ENCODE measurements at regions not wholly inside any gene's neighbourhood (a gene's known extent, or its start where the extent isn't known, plus 50 kb on each side); places are given as distances from the start of the nearest gene placed in this dataset.

GRCh38 chr15:93270937-93271467 is 182.0 kb upstream of the RGMA start:
- no peak for TF ChIP-seq POLR2A (IDR thresholded peaks at IDR 0.05)
- no peak for TF ChIP-seq CTCF (IDR thresholded peaks at IDR 0.05 in 4 of 5, conservative IDR thresholded peaks at IDR 0.05 in 1 of 5)

All from gastrocnemius medialis (tissue), 4 donors.